GM12878 (cell line): ENCODE measurements at regions not wholly inside any gene's neighbourhood (a gene's known extent, or its start where the extent isn't known, plus 50 kb on each side); places are given as distances from the start of the nearest gene placed in this dataset.

ENCODE experiments used
- ATAC-seq: fragments of 200-7000 bp; cut with Tn5 transposase; 3 replicates; pipeline ENCODE4 v1.9.1; 2020; ENCODE audit warnings: mild to moderate bottlenecking, moderate library complexity
- BruUV-seq: library from RNA; stranded (reverse); fragments of 400-500 nt; replicated peaks from 2 replicates; lab custom pipeline; 2021; lab: Mats Ljungman, UMichigan
- CTCF ChIA-PET: fragments of 300-600 bp; sonication (Branson Sonifier 250); formaldehyde crosslinking; extraction: SDS; loops from one replicate; lab custom pipeline; 2021; ENCODE audit warnings: inconsistent platforms; lab: Yijun Ruan, JAX
- POLR2A ChIA-PET: fragments of 350-600 bp; formaldehyde crosslinking; extraction: SDS; loops from one replicate; lab custom pipeline; 2021; ENCODE audit warnings: inconsistent platforms; lab: Charles Lee
- RAD21 ChIA-PET: fragments of 300-600 bp; sonication (Branson Sonifier 250); formaldehyde crosslinking; loops from one replicate; lab custom pipeline; 2023; ENCODE audit warnings: antibody characterized with exemption; ENCODE audit not compliant: unreplicated experiment; lab: Charles Lee
- SMC1A ChIA-PET: fragments of 300-600 bp; sonication (Branson Sonifier 250); formaldehyde crosslinking; loops from one replicate; lab custom pipeline; 2023; ENCODE audit not compliant: unreplicated experiment, uncharacterized antibody; lab: Charles Lee
- DNase-seq: peaks from one replicate; pipeline ENCODE4 v3.0.0-alpha.2; 2011; ENCODE audit warnings: low read depth, low spot score
- FAIRE-seq: peaks from 3 replicates; lab custom pipeline; 2011; peaks lifted over from hg19 to GRCh38; lab: Jason Lieb, UNC
- H2AFZ ChIP-seq: 2 replicates; pipeline ENCODE4 v1.6.0; 2011; ENCODE audit warnings: low read depth, low read length, control low read depth; ENCODE audit not compliant: control insufficient read depth
- H3K27ac ChIP-seq: 2 replicates; pipeline ENCODE4 v1.5.1; 2011; ENCODE audit warnings: control low read depth; ENCODE audit not compliant: control insufficient read depth, insufficient read depth
- H3K27me3 ChIP-seq, 2 experiments: replicated peaks in 1 of 2; 2 replicates each; pipeline versions ENCODE4 v1.6.0 to v1.6.1; 2011; ENCODE audit warnings: low read length in 1 of 2; ENCODE audit not compliant: control insufficient read depth in 2 of 2, insufficient read depth in 2 of 2
- H3K36me3 ChIP-seq, 2 experiments: 2 replicates each; pipeline ENCODE4 v1.5.1; 2011; ENCODE audit warnings: low read length in 1 of 2; ENCODE audit not compliant: control insufficient read depth in 2 of 2, insufficient read depth in 2 of 2
- H3K4me1 ChIP-seq: 2 replicates; pipeline ENCODE4 v1.6.1; 2011; ENCODE audit warnings: mild to moderate bottlenecking, low read length, moderate library complexity, mixed read lengths; ENCODE audit not compliant: control insufficient read depth, insufficient read depth
- H3K4me2 ChIP-seq: 2 replicates; pipeline ENCODE4 v1.6.0; 2011; ENCODE audit warnings: control low read depth; ENCODE audit not compliant: control insufficient read depth, insufficient read depth
- H3K4me3 ChIP-seq: fragments of 200-600 bp; sonication (generic); 2 replicates; pipeline ENCODE4 v1.5.1; 2016
- H3K79me2 ChIP-seq: 2 replicates; pipeline ENCODE4 v1.6.0; 2011; ENCODE audit warnings: low read length; ENCODE audit not compliant: control insufficient read depth, insufficient read depth
- H3K9ac ChIP-seq: 2 replicates; pipeline ENCODE4 v1.8.0; 2011; ENCODE audit warnings: low read length, control low read depth, mixed read lengths; ENCODE audit not compliant: control insufficient read depth, insufficient read depth
- H3K9me3 ChIP-seq: replicated peaks from 3 replicates; pipeline ENCODE4 v1.5.1; 2011; ENCODE audit warnings: mild to moderate bottlenecking, low read length; ENCODE audit not compliant: control insufficient read depth, insufficient read depth
- H4K20me1 ChIP-seq: 2 replicates; pipeline ENCODE4 v1.6.0; 2011; ENCODE audit not compliant: control insufficient read depth, insufficient read depth
- ATF7 ChIP-seq: fragments of 450-650 bp; IDR thresholded peaks from 2 replicates; pipeline ENCODE4 v1.6.1; 2016; ENCODE audit warnings: low read depth, mild to moderate bottlenecking
- BCL11A ChIP-seq: IDR thresholded peaks from 2 replicates; pipeline ENCODE4 v1.6.1; 2011; ENCODE audit warnings: low read depth, low read length
- BHLHE40 ChIP-seq, 2 experiments: fragments of 450-650 bp in 1 of 2; IDR thresholded peaks; 2 replicates each; pipeline ENCODE4 v1.6.1; 2011 to 2017; ENCODE audit warnings: low read depth in 2 of 2, borderline replicate concordance in 1 of 2, improper control_type of control experiment in 1 of 2, low read length in 1 of 2, mild to moderate bottlenecking in 1 of 2
- CBX5 ChIP-seq: sonication (generic); IDR thresholded peaks from 2 replicates; pipeline ENCODE4 v1.6.1; 2016; ENCODE audit warnings: low read depth, moderate library complexity, mild to moderate bottlenecking, inconsistent platforms
- CEBPB ChIP-seq, 2 experiments: fragments of 150-350 bp in 1 of 2; IDR thresholded peaks; 2 replicates each; pipeline ENCODE4 v1.6.1; 2012 to 2014; ENCODE audit warnings: low read depth in 2 of 2, low read length in 2 of 2, borderline replicate concordance in 1 of 2, inconsistent platforms in 1 of 2
- CHD1 ChIP-seq: IDR thresholded peaks from 2 replicates; pipeline ENCODE4 v1.6.1; 2012; ENCODE audit warnings: low read depth, low read length, improper control_type of control experiment
- EP300 ChIP-seq, 2 experiments: fragments of 150-350 bp in 1 of 2; IDR thresholded peaks; 2 replicates each; pipeline ENCODE4 v1.6.1; 2011 to 2012; ENCODE audit warnings: low read depth in 2 of 2, low read length in 2 of 2, borderline replicate concordance in 1 of 2, improper control_type of control experiment in 1 of 2, inconsistent platforms in 1 of 2; ENCODE audit not compliant: control insufficient read depth in 1 of 2
- FOS ChIP-seq: IDR thresholded peaks from 3 replicates; pipeline ENCODE4 v1.6.1; 2011; ENCODE audit warnings: borderline replicate concordance; ENCODE audit not compliant: insufficient read length; ENCODE audit errors: extremely low read depth
- HDGF ChIP-seq: fragments of 450-650 bp; IDR thresholded peaks from 2 replicates; pipeline ENCODE4 v1.6.1; 2016; ENCODE audit warnings: antibody characterized with exemption
- MEF2A ChIP-seq: IDR thresholded peaks from 2 replicates; pipeline ENCODE4 v1.6.1; 2011; ENCODE audit warnings: low read depth, mild to moderate bottlenecking, low read length, moderate library complexity; ENCODE audit not compliant: insufficient read depth
- PAX5 ChIP-seq: IDR thresholded peaks from 2 replicates; pipeline ENCODE4 v1.6.1; 2011; ENCODE audit warnings: low read depth, low read length, borderline replicate concordance
- POLR2AphosphoS2 ChIP-seq: IDR thresholded peaks from 2 replicates; pipeline ENCODE4 v1.6.1; 2011; ENCODE audit warnings: low read depth, mild to moderate bottlenecking, low read length, improper control_type of control experiment, moderate library complexity
- RAD21 ChIP-seq: IDR thresholded peaks from 2 replicates; pipeline ENCODE4 v1.6.1; 2011; ENCODE audit warnings: mild to moderate bottlenecking, low read depth, low read length, moderate library complexity; ENCODE audit not compliant: insufficient read depth
- RB1 ChIP-seq: fragments of 450-650 bp; formaldehyde crosslinking; IDR thresholded peaks from 2 replicates; pipeline ENCODE4 v1.6.1; 2017; ENCODE audit warnings: mild to moderate bottlenecking, borderline replicate concordance
- RELA ChIP-seq: fragments of 450-650 bp; IDR thresholded peaks from 2 replicates; pipeline ENCODE4 v1.8.0; 2014; ENCODE audit warnings: borderline replicate concordance; ENCODE audit not compliant: partially characterized antibody
- SREBF2 ChIP-seq: IDR thresholded peaks from 2 replicates; pipeline ENCODE4 v1.6.1; 2012; ENCODE audit warnings: mild to moderate bottlenecking, low read length
- TCF12 ChIP-seq: IDR thresholded peaks from 2 replicates; pipeline ENCODE4 v1.6.1; 2011; ENCODE audit warnings: low read depth, mild to moderate bottlenecking, low read length
- ZBED1 ChIP-seq: IDR thresholded peaks from 2 replicates; pipeline ENCODE4 v1.6.1; 2016; ENCODE audit warnings: borderline replicate concordance
- ZNF207 ChIP-seq: fragments of 450-650 bp; IDR thresholded peaks from 2 replicates; pipeline ENCODE4 v1.6.1; 2014; ENCODE audit warnings: antibody characterized with exemption, mild to moderate bottlenecking, borderline replicate concordance
- WGBS: methylation state at CpG from one replicate; pipeline ENCODE4 v1.1.6; 2016; ENCODE audit warnings: low lambda C conversion rate; ENCODE audit not compliant: insufficient replicate concordance, insufficient coverage; ENCODE audit errors: missing lambda C conversion rate; 5-methylcytosine and 5-hydroxymethylcytosine counted together
- in situ Hi-C: fragments of 300-500 bp; cut with MboI; formaldehyde crosslinking; loops from 9 replicates; pipeline ENCODE4 v1.14.3; 2018; ENCODE audit warnings: mixed read lengths
- intact Hi-C: fragments of 100-400 bp; cut with micrococcal nuclease; formaldehyde crosslinking; loops from one replicate; pipeline ENCODE4 v1.14.2; 2022; ENCODE audit not compliant: unreplicated experiment
- TF ChIP-seq, protein P1 (sequence below): fragments of 450-650 bp; IDR thresholded peaks from 2 replicates; pipeline ENCODE4 v1.6.1; 2017; ENCODE audit warnings: antibody characterized with exemption, mild to moderate bottlenecking, moderate library complexity

DNA sequence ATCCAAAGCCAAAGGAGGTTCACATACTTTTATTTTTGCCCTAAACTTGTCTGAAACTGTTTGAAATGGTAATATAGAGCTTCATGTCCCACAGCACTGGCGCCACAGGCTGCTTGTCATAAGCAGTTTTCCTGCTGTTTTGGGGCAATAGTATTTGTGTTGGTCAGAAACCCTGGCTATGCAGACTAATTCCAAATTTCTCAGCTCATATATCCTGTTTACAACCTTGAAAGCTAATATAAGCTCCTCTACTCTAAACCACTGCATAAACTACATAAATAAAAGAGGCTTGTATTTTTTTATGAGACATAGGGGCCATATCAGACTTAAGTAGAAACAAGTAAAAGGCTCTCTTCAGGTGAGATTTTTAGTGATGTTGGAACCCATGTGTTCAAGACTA lies 736.8 kb upstream of the ID2 start (continued):
- TF ChIP-seq EP300 (IDR thresholded peaks at IDR 0.05; ENCODE audit: borderline replicate concordance in 1 of 2, control insufficient read depth in 1 of 2, low read depth in 2 of 2, low read length in 2 of 2) (no peak), CHD1 (no peak), RELA (no peak), RB1 (no peak), RAD21 (no peak), BHLHE40 (IDR thresholded peaks at IDR 0.05; ENCODE audit: borderline replicate concordance in 1 of 2, low read depth in 2 of 2, low read length in 1 of 2) (no peak), CBX5 (no peak), MEF2A (no peak)

DNA sequence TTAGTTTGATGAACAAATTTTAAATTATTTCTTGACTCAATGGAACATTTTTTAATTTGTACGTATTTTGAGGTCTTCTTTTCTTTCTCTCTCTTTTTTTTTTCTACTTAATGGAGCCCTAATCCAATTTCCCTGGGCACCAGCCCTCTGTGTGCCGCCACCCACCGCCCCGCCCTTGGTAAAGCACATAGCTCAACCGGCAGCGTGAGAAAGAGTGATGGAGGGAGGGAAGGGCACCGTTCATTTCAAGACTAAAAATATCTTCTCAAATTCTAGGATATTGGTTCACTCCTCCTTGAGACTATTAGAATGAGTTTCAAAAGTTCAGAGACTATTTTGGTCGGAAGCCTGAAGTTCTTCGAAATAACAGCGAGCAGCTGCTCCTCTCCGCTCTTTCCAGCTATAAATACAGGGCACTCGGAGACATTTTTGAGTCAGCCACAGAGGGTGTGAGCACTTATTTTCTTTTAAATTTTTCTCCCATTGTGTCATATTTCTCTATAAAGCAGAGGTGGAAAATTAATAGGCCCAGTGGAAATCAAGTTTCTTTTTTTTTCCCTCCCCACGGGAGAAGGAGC lies 731.7 kb upstream of the ID2 start:
- H3K9me3 ChIP-seq = no peaks in the 10 kb centered on the region; the same call in 2 of the 3 replicates
- FAIRE-seq (no peak), ATAC-seq (no peak)
- intact Hi-C loops = no loop called here
- H2AFZ ChIP-seq = no peak overlapping the region
- no peak overlapping the region for H3K27ac ChIP-seq
- no peaks in the 10 kb centered on the region for H3K4me1 ChIP-seq
- in situ Hi-C loops = no loop called here
- no peaks in the 10 kb centered on the region for H4K20me1 ChIP-seq
- H3K79me2 ChIP-seq = no peaks in the 10 kb centered on the region
- TF ChIP-seq ZNF207 = no peak
- TF ChIP-seq BCL11A = no peak
- TF ChIP-seq ATF7 = no peak
- TF ChIP-seq FOS = no peak
- TF ChIP-seq CEBPB (IDR thresholded peaks at IDR 0.05; ENCODE audit: borderline replicate concordance in 1 of 2, low read depth in 2 of 2, low read length in 2 of 2) = no peak
- TF ChIP-seq, protein P1, sequence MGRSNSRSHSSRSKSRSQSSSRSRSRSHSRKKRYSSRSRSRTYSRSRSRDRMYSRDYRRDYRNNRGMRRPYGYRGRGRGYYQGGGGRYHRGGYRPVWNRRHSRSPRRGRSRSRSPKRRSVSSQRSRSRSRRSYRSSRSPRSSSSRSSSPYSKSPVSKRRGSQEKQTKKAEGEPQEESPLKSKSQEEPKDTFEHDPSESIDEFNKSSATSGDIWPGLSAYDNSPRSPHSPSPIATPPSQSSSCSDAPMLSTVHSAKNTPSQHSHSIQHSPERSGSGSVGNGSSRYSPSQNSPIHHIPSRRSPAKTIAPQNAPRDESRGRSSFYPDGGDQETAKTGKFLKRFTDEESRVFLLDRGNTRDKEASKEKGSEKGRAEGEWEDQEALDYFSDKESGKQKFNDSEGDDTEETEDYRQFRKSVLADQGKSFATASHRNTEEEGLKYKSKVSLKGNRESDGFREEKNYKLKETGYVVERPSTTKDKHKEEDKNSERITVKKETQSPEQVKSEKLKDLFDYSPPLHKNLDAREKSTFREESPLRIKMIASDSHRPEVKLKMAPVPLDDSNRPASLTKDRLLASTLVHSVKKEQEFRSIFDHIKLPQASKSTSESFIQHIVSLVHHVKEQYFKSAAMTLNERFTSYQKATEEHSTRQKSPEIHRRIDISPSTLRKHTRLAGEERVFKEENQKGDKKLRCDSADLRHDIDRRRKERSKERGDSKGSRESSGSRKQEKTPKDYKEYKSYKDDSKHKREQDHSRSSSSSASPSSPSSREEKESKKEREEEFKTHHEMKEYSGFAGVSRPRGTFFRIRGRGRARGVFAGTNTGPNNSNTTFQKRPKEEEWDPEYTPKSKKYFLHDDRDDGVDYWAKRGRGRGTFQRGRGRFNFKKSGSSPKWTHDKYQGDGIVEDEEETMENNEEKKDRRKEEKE = no peak
- TF ChIP-seq TCF12 = no peak
- TF ChIP-seq ZBED1 = no peak
- TF ChIP-seq POLR2AphosphoS2 = no peak
- no peak for TF ChIP-seq SREBF2
- no peak for TF ChIP-seq PAX5
- TF ChIP-seq BHLHE40 (IDR thresholded peaks at IDR 0.05; ENCODE audit: borderline replicate concordance in 1 of 2, low read depth in 2 of 2, low read length in 1 of 2) = no peak
- no peak for TF ChIP-seq HDGF
- TF ChIP-seq, all 136 proteins: peak for 0
- 37% methylated on average over 13 of the region's 13 CpGs for WGBS
- no peak for DNase-seq
- no peak overlapping the region for H3K9ac ChIP-seq
- ChIA-PET SMC1A (interaction anchor here (0.9 to 1.5 kb wide), 5 partner anchors 8 to 21 kb away, joined by 3 to 5 read pairs (median 4); no protein-coding TSS in a partner anchor), CTCF (interaction anchor here (0.7 kb wide), 1 partner anchor 745 kb away, joined by 3 read pairs; no protein-coding TSS in a partner anchor), POLR2A (interaction anchor here (0.6 kb wide), 1 partner anchor 338 kb away, joined by 3 read pairs; no protein-coding TSS in a partner anchor), RAD21 (no interaction called here)
- H3K27me3 ChIP-seq = peaks cover 0 to 5% of the 10 kb centered on the region in 2 experiments; a peak in 1 of 4 replicates
- H3K4me3 ChIP-seq = no peak overlapping the region
- no peaks in the 10 kb centered on the region for H3K36me3 ChIP-seq
- no TSS peak for BruUV-seq
- no peak overlapping the region for H3K4me2 ChIP-seq
